HG03103 (cell line): ENCODE measurements at regions not wholly inside any gene's neighbourhood (a gene's known extent, or its start where the extent isn't known, plus 50 kb on each side); places are given as distances from the start of the nearest gene placed in this dataset.
"Not testable (repeated sequence)": the region's sequence is repeated elsewhere in the genome, so short reads cannot be mapped to it uniquely, and the experiment has no call there.

Experiments used
- ATAC-seq: cut with Tn5 transposase; IDR thresholded peaks from one replicate; pipeline ENCODE4 v1.9.1; 2021; ENCODE audit warnings: low read depth; ENCODE audit not compliant: unreplicated experiment

DNA sequence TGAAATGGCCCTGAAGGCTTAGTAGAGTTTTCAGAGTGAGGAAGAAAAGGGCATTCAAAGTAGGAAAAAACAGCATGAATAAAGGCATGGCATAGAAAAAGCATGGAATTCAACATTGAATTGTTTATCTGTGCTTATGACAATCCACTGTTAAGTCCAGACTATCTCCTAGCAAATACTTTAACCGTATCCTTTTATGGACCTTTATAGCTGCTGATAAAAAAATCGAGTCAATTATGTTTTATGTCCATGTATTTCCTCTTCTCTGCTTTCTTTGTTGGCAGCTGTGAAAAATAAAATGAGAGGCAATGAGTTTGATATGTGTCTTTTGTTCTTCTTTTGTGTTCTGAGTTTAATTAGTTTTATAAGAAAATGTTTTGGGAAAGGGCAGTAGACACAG lies 70.4 kb downstream of the TDRD15 start:
- no peak for ATAC-seq

DNA sequence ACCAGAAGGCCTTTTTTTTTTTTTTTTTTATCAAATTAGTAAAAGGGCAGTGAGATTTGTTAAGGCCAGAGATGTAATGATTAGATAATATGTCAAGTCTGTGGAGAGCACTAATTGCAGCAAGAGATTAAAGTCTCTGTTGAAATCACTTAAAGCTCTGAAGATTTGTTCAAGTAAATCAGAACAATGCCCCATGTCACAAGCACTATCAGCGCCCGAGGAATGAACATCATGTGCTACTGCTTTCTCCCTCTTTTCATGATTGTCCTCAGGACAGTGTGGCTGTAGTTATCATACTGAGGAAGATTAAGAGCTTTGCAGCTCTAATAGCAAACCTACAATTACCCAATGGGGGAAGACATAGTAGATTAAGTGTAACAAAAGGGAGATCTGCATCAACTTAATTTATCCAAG lies 71.1 kb downstream of the TDRD15 start:
- ATAC-seq, result no peak

DNA sequence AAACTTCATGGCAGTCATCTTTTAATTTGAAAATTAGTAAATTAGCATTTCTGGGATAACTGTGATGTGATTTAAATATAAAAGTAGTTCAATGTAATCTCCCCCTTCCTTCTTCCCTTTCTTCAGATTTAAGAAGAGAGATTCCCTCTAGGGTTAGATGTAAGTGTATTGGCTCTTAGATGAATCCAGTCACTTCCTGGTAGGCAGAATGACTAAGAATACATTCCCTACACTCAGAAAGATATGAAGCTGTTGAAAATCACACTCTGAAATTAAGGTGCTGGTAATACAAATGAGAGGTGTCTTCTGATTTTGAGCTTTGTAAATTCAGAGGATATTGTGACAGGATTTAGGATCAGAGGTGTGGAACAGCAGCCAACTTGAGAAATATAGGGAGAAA lies 71.6 kb downstream of the TDRD15 start:
- no peak for ATAC-seq

DNA sequence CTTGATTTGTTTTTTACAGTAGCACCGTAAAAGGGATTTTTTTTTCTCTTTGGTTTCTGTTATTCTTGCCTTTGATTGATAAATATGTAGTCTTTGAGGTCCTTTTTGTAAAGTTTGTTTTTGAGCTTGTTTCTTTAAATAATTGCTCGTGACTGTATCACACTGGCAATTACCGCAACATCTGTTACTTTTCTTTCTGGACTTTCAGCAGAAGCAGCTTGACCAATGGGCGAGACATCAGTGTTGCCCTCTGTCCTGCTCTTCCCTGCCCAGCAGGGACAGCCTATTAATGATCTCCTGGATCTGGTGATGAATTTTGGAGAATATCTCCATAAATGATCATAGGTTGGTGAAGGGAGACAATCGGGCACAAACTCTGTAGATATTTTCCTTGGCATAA lies 74.9 kb downstream of the TDRD15 start:
- ATAC-seq, result no peak

DNA sequence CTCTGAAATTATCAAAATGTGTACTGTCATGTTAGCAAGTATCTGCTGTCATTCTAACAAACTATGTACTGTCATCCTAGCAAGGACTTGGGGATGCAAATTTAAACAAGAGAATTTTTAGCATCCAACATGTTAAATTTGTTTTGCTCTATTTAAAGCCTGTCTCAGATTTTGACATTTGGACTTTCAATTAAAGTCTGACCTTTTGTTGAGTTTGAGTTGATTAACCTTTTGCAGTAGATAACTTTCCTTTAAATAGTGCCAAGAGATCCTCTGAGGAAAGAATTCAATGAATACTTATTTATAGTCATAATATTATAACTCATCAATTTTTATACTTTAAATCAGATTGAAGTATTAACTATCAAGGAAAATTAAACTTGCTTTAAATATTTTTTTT lies 80.2 kb downstream of the TDRD15 start:
- ATAC-seq, result no peak

DNA sequence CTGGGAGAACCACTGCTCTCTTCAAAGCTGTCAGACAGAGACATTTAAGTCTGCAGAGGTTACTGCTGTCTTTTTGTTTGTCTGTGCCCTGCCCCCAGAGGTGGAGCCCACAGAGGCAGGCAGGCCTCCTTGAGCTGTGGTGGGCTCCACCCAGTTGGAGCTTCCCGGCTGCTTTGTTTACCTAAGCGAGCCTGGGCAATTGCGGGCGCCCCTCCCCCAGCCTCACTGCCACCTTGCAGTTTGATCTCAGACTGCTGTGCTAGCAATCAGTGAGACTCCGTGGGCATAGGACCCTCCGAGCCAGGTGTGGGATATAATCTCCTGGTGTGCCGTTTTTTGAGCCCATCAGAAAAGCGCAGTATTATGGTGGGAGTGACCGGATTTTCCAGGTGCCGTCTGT lies 90.3 kb downstream of the TDRD15 start:
- not testable (repeated sequence) for ATAC-seq

DNA sequence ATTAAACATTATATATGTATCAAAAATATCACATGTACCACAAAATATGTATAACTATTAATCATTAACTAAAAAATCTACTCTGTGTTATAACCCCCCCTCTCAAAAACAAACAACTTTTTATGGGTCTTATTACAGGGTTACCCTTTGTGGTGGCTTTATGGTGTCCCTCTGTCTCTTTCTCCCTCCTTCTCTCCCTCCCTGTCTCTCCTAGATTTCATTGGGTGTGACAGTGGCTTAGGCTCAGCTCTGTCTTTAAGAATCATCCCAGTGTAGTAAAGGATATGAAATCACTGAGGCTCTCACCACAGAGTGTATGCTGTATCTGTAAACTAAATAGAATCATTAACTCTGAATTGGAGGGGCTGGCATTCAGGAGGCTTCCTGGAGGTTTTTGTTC lies 93.7 kb downstream of the TDRD15 start:
- ATAC-seq, result no peak

DNA sequence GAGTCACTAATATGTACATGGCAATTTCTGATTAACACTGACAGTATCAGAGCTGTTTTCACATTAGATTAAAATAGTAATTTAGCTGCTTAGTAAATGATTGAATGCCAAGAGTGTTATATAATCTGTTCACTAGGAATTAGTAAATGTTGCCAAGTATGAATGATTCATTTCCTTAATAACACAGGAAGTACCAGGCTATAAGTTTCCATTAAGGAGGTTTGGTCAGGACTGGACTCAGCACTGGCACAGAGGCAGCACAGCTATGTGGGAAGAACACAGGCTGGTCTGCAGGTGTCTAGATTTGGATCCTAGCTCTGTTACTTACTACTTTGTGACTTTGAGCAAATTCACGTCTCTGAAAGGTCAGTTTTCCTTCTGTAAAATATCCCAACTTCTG lies 97.2 kb downstream of the TDRD15 start:
- ATAC-seq, result no peak

DNA sequence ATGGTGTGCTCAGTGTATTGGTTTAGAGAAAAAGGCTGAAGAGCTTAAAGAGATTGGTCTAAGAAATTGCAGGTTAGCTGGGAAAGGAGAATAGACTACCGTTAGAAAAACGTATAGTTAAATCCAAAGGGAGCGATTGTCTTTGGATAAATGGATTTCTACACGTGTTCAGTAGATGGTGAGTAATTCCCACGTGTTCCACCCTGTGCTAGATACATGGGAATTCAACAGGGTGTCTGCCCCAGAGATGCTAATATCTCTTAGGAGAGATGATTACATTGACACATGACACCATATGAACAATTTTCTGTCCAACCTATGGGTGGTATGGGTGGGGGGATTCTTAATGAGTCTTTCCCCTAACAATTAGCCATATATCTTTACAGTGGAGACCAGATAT lies 99.8 kb downstream of the TDRD15 start:
- ATAC-seq, result no peak

DNA sequence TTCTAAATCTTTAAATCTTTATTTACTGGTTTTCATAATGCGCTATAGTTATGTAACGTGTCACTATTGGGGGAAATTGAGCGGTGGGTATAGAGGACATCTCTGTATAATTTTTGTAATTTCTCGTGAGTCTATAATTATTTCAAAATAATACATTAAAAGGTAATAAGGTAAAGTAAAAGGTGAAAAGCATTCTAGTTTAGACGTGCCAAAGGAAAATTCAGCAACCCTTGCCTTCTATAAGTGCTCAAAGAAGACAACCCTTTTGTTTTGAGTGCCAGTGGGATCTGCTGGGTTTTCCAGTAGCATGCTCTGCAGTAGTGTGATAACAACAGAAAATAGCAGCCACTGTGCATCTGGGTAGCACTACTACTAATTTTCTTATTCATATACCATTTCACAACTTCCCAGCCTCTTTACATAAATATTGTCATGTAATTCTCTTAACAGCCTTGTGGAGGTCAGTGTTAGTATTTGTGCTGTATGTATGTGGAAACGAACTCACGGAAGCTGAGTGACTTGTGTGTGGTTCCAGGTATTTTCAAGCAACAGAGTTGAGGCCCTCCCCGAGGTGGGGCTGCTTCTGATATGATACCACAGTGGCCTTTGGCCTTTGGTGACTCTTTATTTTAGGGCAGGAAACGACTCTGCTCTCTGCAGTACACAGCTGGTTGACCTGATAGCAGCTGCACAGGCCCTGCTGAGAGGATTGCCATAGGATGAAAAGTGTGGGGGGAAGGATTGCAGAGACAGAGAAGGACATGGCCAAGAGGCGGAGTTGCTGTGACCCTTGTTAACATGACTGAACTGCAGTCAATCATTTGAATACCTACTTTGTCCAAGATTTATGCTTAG lies 104.5 kb downstream of the TDRD15 start:
- no peak for ATAC-seq

DNA sequence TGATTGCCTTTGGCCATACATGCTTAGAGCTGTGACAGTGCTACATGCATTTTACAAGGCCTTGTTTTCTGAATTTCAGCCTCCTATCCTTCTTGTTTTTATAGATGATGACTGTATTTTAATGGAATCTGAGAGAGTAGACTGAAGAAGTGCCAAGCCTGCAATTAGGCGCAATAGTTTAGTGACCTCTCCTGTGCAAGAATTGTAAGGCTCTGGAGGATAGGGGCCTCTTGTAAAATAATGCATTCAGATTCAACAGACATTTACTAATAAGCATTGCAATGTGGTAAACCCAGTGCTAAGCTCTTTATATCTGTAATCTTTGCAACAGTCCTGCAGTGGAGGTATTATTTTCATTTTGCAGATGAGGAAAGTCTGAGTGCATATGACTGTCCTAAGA lies 105.5 kb downstream of the TDRD15 start:
- ATAC-seq, result no peak

DNA sequence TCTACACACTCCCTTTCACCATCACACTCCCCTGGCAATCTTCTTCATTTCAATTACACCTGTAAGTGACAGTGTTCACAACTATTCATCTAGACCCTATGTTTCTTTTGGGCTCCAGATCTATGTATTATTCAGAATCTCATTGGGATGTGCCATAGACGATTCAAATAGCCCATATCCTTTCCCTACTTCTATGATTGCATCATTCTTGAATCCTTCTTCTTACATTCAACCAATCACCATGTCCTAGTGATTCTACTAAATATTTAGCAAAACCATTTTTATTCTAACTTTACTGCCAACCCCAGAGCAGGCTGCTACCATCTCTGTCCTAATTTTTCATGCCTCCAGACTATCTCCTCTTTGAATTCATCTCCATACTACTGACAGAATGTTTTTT lies 106.4 kb downstream of the TDRD15 start:
- no peak for ATAC-seq

DNA sequence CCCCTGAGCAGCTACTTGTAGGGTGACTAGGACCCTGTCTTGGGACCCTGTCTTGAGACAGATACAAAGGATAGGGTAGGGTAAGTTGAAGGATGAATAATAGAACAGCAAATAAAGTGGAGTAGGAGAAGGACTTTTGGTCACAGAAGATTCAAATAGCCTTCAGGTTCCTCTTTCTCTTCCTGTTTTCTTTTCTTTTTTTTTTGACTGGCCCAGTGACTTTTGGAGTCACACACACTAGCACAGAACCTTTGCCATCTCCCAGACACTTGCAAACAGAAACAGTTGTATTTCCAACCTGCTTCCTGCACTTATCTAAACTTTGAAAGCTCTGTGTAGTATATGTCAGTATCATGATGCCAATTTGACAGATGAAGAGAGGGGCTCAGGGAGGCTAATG lies 108.2 kb downstream of the TDRD15 start:
- peak; percentile 73 for ATAC-seq

DNA sequence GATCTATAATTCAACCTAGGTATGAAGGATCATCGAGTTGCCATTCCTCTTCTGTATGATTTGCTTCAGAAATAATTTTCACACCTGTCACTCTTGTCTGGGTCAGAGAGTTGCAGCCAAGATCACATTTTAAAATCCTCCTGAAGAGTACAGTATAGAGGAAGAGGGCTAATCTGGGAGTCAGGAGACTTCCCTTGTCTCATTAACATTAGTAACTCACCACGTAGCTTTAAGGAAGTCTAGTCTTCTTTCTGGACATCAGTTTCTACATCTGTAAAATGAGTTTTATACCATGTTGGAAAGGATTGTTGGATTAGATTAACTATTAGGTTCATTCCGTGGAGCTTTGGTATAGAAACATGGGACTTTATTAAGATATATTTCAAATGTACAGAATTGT lies 109.4 kb downstream of the TDRD15 start:
- no peak for ATAC-seq

DNA sequence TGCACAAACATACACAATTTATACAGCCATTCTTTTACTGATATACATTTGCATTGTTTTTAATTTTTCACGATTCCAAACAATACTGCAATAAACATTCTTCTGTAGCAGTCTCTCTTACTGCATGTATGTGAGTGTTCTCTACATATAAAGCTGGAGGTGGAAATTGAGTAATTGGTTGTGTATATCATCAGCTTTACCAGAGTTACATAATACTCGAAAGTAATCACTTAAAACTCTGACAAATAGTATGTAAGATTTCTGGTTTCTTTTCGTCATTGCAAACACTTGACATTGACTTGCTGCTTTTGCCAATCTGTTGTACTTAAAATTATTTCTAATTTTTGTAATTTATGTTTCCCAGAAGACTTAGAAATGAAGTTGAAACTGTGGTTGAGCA lies 110.2 kb downstream of the TDRD15 start:
- no peak for ATAC-seq

DNA sequence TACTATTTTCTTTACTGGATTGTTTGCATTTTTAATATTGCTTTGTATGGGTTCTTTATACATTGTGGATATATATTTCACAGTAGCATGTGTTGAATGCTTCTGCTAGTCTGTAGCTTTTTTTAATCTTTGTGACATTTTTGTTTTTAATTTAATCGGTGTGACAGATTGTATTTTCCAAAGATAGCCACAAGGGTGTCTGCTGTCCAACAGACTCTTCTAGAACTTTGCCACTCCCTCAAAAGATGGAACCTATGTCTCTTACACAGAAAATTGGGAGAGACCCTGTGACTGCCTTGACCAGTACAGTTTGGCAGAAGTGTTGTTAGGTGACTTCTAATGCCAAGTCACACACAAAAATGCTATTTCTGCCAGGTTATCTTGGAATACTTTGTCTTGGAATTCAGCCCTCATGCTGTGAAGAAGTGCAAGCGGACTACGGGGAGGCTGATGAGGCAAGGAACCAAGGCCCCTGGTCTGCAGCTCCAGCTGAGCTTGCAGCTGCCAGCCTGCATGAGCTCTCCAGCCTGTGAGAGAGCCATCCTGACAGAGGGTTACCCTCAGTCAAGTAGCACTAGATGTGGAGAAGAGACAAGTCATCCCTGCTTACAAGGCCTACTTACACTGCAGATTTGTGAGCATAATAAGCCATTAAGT lies 110.8 kb downstream of the TDRD15 start:
- no peak for ATAC-seq

DNA sequence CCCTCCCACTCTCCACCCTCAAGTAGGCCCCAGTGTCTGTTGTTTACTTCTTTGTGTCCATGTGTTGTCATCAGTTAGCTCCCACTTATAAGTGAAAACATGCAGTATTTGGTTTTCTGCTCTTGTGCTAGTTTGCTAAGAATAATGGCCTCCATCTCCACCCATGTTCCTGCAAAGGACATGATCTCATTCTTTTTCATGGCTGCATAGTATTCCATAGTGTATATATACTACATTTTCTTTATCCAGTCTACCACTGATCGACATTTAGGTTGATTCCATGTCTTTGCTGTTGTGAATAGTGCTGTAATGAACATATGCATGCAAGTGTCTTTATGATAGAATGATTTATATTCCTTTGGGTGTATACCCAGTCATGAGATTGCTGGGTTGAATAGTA lies 116.0 kb downstream of the TDRD15 start:
- not testable (repeated sequence) for ATAC-seq

DNA sequence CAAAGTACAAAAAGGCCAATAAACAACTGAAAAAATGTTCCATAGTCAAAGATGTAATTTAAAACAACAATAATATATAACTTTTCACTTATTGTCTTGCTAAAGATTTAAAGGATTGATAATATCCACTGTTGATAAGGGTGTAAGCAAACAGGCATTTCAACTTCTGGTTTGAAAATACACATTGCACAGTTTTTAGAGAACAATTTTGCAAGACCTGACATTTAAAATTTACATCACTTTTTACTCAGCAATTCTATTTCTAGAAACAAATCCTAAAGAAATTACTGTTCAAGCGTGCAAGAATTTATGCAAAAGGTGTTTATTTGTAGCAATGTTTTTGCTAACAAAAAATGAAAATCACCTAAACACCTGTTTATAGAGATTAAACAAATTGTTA lies 120.4 kb downstream of the TDRD15 start:
- no peak for ATAC-seq

DNA sequence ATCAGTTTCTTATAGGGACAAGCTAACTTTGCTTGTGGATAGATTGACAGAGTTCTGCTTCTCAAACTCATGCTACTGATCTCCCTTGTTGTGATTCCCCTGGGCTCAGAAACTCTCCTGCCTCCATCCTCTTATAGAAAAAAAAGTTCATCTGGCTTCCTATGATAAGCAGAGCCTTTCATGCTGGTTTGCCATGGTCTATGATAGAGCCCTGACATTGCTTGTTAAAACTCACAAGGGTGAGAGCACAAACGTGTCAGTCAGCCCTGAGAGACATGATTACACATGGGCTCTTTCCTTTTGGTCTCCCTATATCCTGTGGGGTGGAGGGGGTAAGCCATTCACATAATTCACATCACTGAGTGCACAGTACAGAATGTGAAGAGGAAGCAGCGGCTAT lies 121.8 kb downstream of the TDRD15 start:
- ATAC-seq, result no peak

DNA sequence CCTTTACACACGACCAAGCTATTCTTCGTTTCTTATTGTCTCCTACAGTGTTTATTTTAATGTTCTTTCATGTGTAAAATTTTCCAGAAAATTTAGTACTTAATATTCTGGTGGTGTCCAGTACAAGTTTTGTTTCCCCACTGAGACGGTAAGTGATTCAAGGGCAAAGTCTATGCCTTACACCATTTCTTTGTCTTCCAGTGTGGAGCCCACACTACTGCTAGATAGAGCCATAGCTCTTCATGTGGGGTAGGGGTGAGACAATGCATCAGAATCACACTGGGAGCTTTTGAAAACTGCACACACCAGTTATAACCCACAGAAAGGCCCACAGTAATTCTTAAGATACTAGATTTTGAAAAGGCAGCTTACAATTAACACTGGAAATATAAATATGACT lies 125.6 kb downstream of the TDRD15 start:
- ATAC-seq, result no peak

DNA sequence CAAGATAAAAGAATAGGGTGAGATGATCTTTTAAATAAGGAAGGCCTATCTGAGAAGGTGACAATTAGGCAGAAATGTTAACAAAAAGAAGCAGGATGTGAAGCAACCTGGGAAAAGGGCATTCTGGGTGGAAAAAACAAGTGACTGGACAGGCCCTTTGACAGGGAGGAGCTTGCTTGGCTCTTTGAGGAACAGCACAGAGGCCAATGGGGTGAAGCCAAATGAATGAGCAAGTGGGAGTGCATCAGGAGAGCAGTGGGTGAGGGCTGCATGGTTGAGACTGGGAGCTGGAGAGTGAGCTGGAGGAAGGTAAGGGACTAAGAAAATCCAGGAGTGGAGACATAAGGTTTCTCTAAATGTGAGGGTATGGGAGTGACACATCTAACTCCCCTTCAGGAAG lies 126.9 kb downstream of the TDRD15 start:
- ATAC-seq, result no peak
